ENCODE measurements at regions not wholly inside any gene's neighbourhood (a gene's known extent, or its start where the extent isn't known, plus 50 kb on each side); places are given as distances from the start of the nearest gene placed in this dataset.

- H3K27me3 Mint-ChIP-seq (ENCODE audit: low read depth) = no peaks in the 10 kb centered on the region
- DNase-seq (no peak), ATAC-seq (no peak)
- CTCF ChIA-PET = no interaction called here
- no peak overlapping the region for H3K27ac Mint-ChIP-seq
- H3K4me1 Mint-ChIP-seq (ENCODE audit: low read depth) = no peaks in the 10 kb centered on the region
- POLR2A ChIA-PET = no interaction called here
- H3K36me3 Mint-ChIP-seq (ENCODE audit: low read depth) = no peaks in the 10 kb centered on the region
- H3K9me3 Mint-ChIP-seq (ENCODE audit: insufficient read depth) = no peaks in the 10 kb centered on the region
- no peak overlapping the region for H3K4me3 Mint-ChIP-seq
Measured at GRCh38 chr18:31235856-31236255, 73.2 kb upstream of the DSC1 start.

- ATAC-seq = no peak
- no peaks in the 10 kb centered on the region for H3K4me1 Mint-ChIP-seq (ENCODE audit: low read depth)
- H3K9me3 Mint-ChIP-seq (ENCODE audit: insufficient read depth) = no peaks in the 10 kb centered on the region
Measured at GRCh38 chr18:31237142-31237541, 74.5 kb upstream of the DSC1 start.

GRCh38 chr18:31241425-31241824, 76.5 kb upstream of the DSG1 start:
- no peaks in the 10 kb centered on the region for H3K27me3 Mint-ChIP-seq (ENCODE audit: low read depth)
- ChIA-PET CTCF (no interaction called here), POLR2A (no interaction called here)
- no peak for DNase-seq
- no peaks in the 10 kb centered on the region for H3K36me3 Mint-ChIP-seq (ENCODE audit: low read depth)
- no peak overlapping the region for H3K27ac Mint-ChIP-seq
- ATAC-seq = no peak
- no peaks in the 10 kb centered on the region for H3K4me1 Mint-ChIP-seq (ENCODE audit: low read depth)
- H3K9me3 Mint-ChIP-seq (ENCODE audit: insufficient read depth) = no peaks in the 10 kb centered on the region
- H3K4me3 Mint-ChIP-seq = no peak overlapping the region

More at GRCh38 chr18:31237142-31237541, 74.5 kb upstream of the DSC1 start:
- Mint-ChIP-seq H3K4me3 (no peak overlapping the region), H3K27ac (no peak overlapping the region), H3K27me3 (ENCODE audit: low read depth) (no peaks in the 10 kb centered on the region), H3K36me3 (ENCODE audit: low read depth) (no peaks in the 10 kb centered on the region)
- ChIA-PET POLR2A (no interaction called here), CTCF (no interaction called here)
- no peak for DNase-seq

- no peaks in the 10 kb centered on the region for H3K36me3 Mint-ChIP-seq (ENCODE audit: low read depth)
Measured at GRCh38 chr18:31241900-31242409, 76.0 kb upstream of the DSG1 start.

GRCh38 chr18:31243740-31244512, 74.0 kb upstream of the DSG1 start:
- Mint-ChIP-seq H3K27ac (no peak overlapping the region), H3K36me3 (ENCODE audit: low read depth) (no peaks in the 10 kb centered on the region), H3K9me3 (ENCODE audit: insufficient read depth) (no peaks in the 10 kb centered on the region), H3K4me1 (ENCODE audit: low read depth) (no peaks in the 10 kb centered on the region), H3K4me3 (no peak overlapping the region), H3K27me3 (ENCODE audit: low read depth) (no peaks in the 10 kb centered on the region)
- ChIA-PET POLR2A (no interaction called here), CTCF (no interaction called here)
- ATAC-seq (no peak), DNase-seq (no peak)

More at GRCh38 chr18:31241900-31242409, 76.0 kb upstream of the DSG1 start:
- no peaks in the 10 kb centered on the region for H3K4me1 Mint-ChIP-seq (ENCODE audit: low read depth)
- ATAC-seq = no peak
- POLR2A ChIA-PET = no interaction called here
- no peak for DNase-seq
- no peak overlapping the region for H3K4me3 Mint-ChIP-seq
- no peak overlapping the region for H3K27ac Mint-ChIP-seq
- CTCF ChIA-PET = no interaction called here
- H3K27me3 Mint-ChIP-seq (ENCODE audit: low read depth) = no peaks in the 10 kb centered on the region
- H3K9me3 Mint-ChIP-seq (ENCODE audit: insufficient read depth) = no peaks in the 10 kb centered on the region

- Mint-ChIP-seq H3K4me3 (no peak overlapping the region), H3K36me3 (ENCODE audit: low read depth) (no peaks in the 10 kb centered on the region), H3K27me3 (ENCODE audit: low read depth) (no peaks in the 10 kb centered on the region), H3K9me3 (ENCODE audit: insufficient read depth) (no peaks in the 10 kb centered on the region), H3K27ac (no peak overlapping the region), H3K4me1 (ENCODE audit: low read depth) (no peaks in the 10 kb centered on the region)
- ATAC-seq (no peak), DNase-seq (no peak)
- ChIA-PET CTCF (no interaction called here), POLR2A (no interaction called here)
Measured at GRCh38 chr18:31244771-31245394, 73.1 kb upstream of the DSG1 start.

- H3K36me3 Mint-ChIP-seq (ENCODE audit: low read depth) = no peaks in the 10 kb centered on the region
- H3K4me3 Mint-ChIP-seq = no peak overlapping the region
- no peak for ATAC-seq
- H3K27ac Mint-ChIP-seq = no peak overlapping the region
- CTCF ChIA-PET = no interaction called here
- no peak for DNase-seq
- H3K4me1 Mint-ChIP-seq (ENCODE audit: low read depth) = no peaks in the 10 kb centered on the region
- no peaks in the 10 kb centered on the region for H3K27me3 Mint-ChIP-seq (ENCODE audit: low read depth)
- no peaks in the 10 kb centered on the region for H3K9me3 Mint-ChIP-seq (ENCODE audit: insufficient read depth)
- POLR2A ChIA-PET = no interaction called here
Measured at GRCh38 chr18:31245820-31246219, 72.1 kb upstream of the DSG1 start.

GRCh38 chr18:31246460-31246859, 71.5 kb upstream of the DSG1 start:
- Mint-ChIP-seq H3K27me3 (ENCODE audit: low read depth) (no peaks in the 10 kb centered on the region), H3K4me3 (no peak overlapping the region), H3K9me3 (ENCODE audit: insufficient read depth) (no peaks in the 10 kb centered on the region), H3K4me1 (ENCODE audit: low read depth) (no peaks in the 10 kb centered on the region), H3K27ac (no peak overlapping the region), H3K36me3 (ENCODE audit: low read depth) (no peaks in the 10 kb centered on the region)
- POLR2A ChIA-PET = interaction anchor here (0.9 kb wide), 1 partner anchor 12 kb away, joined by 3 read pairs; no protein-coding TSS in a partner anchor
- DNase-seq = no peak
- ATAC-seq = no peak
- CTCF ChIA-PET = no interaction called here

- DNase-seq (no peak), ATAC-seq (no peak)
- Mint-ChIP-seq H3K27ac (no peak overlapping the region), H3K36me3 (ENCODE audit: low read depth) (no peaks in the 10 kb centered on the region), H3K27me3 (ENCODE audit: low read depth) (no peaks in the 10 kb centered on the region), H3K9me3 (ENCODE audit: insufficient read depth) (no peaks in the 10 kb centered on the region), H3K4me3 (no peak overlapping the region), H3K4me1 (ENCODE audit: low read depth) (no peaks in the 10 kb centered on the region)
- CTCF ChIA-PET = no interaction called here
- POLR2A ChIA-PET = interaction anchor here (0.9 kb wide), 1 partner anchor 10 kb away, joined by 3 read pairs; no protein-coding TSS in a partner anchor
Measured at GRCh38 chr18:31247574-31248199, 70.3 kb upstream of the DSG1 start.

GRCh38 chr18:31248783-31249521, 69.0 kb upstream of the DSG1 start:
- H3K9me3 Mint-ChIP-seq (ENCODE audit: insufficient read depth) = no peaks in the 10 kb centered on the region
- ATAC-seq (no peak), DNase-seq (no peak)
- POLR2A ChIA-PET = no interaction called here
- H3K36me3 Mint-ChIP-seq (ENCODE audit: low read depth) = no peaks in the 10 kb centered on the region
- H3K27ac Mint-ChIP-seq = no peak overlapping the region
- CTCF ChIA-PET = no interaction called here
- H3K4me3 Mint-ChIP-seq = no peak overlapping the region
- no peaks in the 10 kb centered on the region for H3K27me3 Mint-ChIP-seq (ENCODE audit: low read depth)
- H3K4me1 Mint-ChIP-seq (ENCODE audit: low read depth) = no peaks in the 10 kb centered on the region

GRCh38 chr18:31250902-31251301, 67.1 kb upstream of the DSG1 start:
- no peaks in the 10 kb centered on the region for H3K27me3 Mint-ChIP-seq (ENCODE audit: low read depth)

GRCh38 chr18:31252522-31252921, 65.4 kb upstream of the DSG1 start:
- ATAC-seq (no peak), DNase-seq (no peak)
- H3K4me1 Mint-ChIP-seq (ENCODE audit: low read depth) = no peaks in the 10 kb centered on the region
- POLR2A ChIA-PET = no interaction called here
- H3K9me3 Mint-ChIP-seq (ENCODE audit: insufficient read depth) = no peaks in the 10 kb centered on the region
- no peak overlapping the region for H3K27ac Mint-ChIP-seq
- no peak overlapping the region for H3K4me3 Mint-ChIP-seq
- no peaks in the 10 kb centered on the region for H3K27me3 Mint-ChIP-seq (ENCODE audit: low read depth)
- CTCF ChIA-PET = no interaction called here
- H3K36me3 Mint-ChIP-seq (ENCODE audit: low read depth) = no peaks in the 10 kb centered on the region

More at GRCh38 chr18:31250902-31251301, 67.1 kb upstream of the DSG1 start:
- DNase-seq (no peak), ATAC-seq (no peak)
- H3K9me3 Mint-ChIP-seq (ENCODE audit: insufficient read depth) = no peaks in the 10 kb centered on the region
- H3K4me3 Mint-ChIP-seq = no peak overlapping the region
- H3K4me1 Mint-ChIP-seq (ENCODE audit: low read depth) = no peaks in the 10 kb centered on the region
- ChIA-PET POLR2A (no interaction called here), CTCF (no interaction called here)
- H3K36me3 Mint-ChIP-seq (ENCODE audit: low read depth) = no peaks in the 10 kb centered on the region
- H3K27ac Mint-ChIP-seq = no peak overlapping the region
